H1 (cell line): ENCODE measurements at regions not wholly inside any gene's neighbourhood (a gene's known extent, or its start where the extent isn't known, plus 50 kb on each side); places are given as distances from the start of the nearest gene placed in this dataset.

Experiments used
- CTCF ChIA-PET: fragments of 300-600 bp; sonication (Branson Sonifier 250); formaldehyde crosslinking; loops from one replicate; lab custom pipeline; 2021; ENCODE audit not compliant: partially characterized antibody; lab: Charles Lee
- POLR2A ChIA-PET: fragments of 300-600 bp; sonication (Branson Sonifier 250); formaldehyde crosslinking; loops from one replicate; lab custom pipeline; 2021; ENCODE audit warnings: inconsistent platforms; ENCODE audit not compliant: partially characterized antibody; lab: Charles Lee
- DNase-seq, 2 experiments: peaks; one replicate each; pipeline versions ENCODE4 v3.0.0 to v3.0.0-alpha.2; 2010 to 2022; ENCODE audit warnings: low spot score in 2 of 2, low read depth in 1 of 2, mixed read lengths in 1 of 2
- FAIRE-seq: peaks from 2 replicates; lab custom pipeline; 2011; peaks lifted over from hg19 to GRCh38; lab: Jason Lieb, UNC
- H2AFZ ChIP-seq: 2 replicates; pipeline ENCODE4 v1.8.1; 2012; ENCODE audit warnings: low read length, inconsistent platforms
- H2AK5ac ChIP-seq: 2 replicates; pipeline ENCODE4 v1.6.1; 2013; ENCODE audit warnings: low read depth, low read length
- H2BK120ac ChIP-seq: replicated peaks from 2 replicates; pipeline ENCODE3; 2013; ENCODE audit warnings: low read depth, low read length, inconsistent platforms
- H2BK12ac ChIP-seq: 2 replicates; pipeline ENCODE4 v1.6.1; 2013; ENCODE audit warnings: low read depth, low read length
- H2BK15ac ChIP-seq: 2 replicates; pipeline ENCODE4 v1.6.1; 2013; ENCODE audit warnings: low read length
- H2BK20ac ChIP-seq: 2 replicates; pipeline ENCODE4 v1.6.1; 2013; ENCODE audit warnings: low read length
- H2BK5ac ChIP-seq: 2 replicates; pipeline ENCODE4 v1.6.1; 2013; ENCODE audit warnings: low read depth, low read length
- H3K14ac ChIP-seq: 2 replicates; pipeline ENCODE4 v1.6.1; 2013; ENCODE audit warnings: inconsistent platforms; ENCODE audit not compliant: insufficient read length
- H3K18ac ChIP-seq: 2 replicates; pipeline ENCODE4 v1.6.1; 2013; ENCODE audit warnings: low read length; ENCODE audit errors: extremely low read depth
- H3K23ac ChIP-seq: 2 replicates; pipeline ENCODE4 v1.6.1; 2013; ENCODE audit warnings: inconsistent platforms; ENCODE audit not compliant: insufficient read length
- H3K23me2 ChIP-seq: 2 replicates; pipeline ENCODE4 v1.6.1; 2013; ENCODE audit warnings: low read depth, low read length
- H3K27ac ChIP-seq: 2 replicates; pipeline ENCODE4 v1.6.1; 2011; ENCODE audit warnings: low read depth, low read length, inconsistent platforms
- H3K27me3 ChIP-seq, 4 experiments: replicated peaks in 1 of 4; 1 replicate in 1 of 4; 2 replicates in 3 of 4; pipeline versions ENCODE4 v1.6.1 to v1.8.1; 2011 to 2013; ENCODE audit warnings: low read length in 3 of 4, mild to moderate bottlenecking in 3 of 4, inconsistent platforms in 2 of 4, mixed read lengths in 2 of 4, moderate library complexity in 1 of 4; ENCODE audit not compliant: control insufficient read depth in 3 of 4, insufficient read depth in 3 of 4; ENCODE audit errors: extremely low read depth in 1 of 4
- H3K36me3 ChIP-seq, 4 experiments: 2 replicates each; pipeline versions ENCODE4 v1.6.1 to v1.8.1; 2011 to 2013; ENCODE audit warnings: mild to moderate bottlenecking in 4 of 4, low read length in 3 of 4, moderate library complexity in 2 of 4, control low read depth in 1 of 4, inconsistent platforms in 1 of 4; ENCODE audit not compliant: insufficient read depth in 4 of 4, control insufficient read depth in 2 of 4
- H3K4ac ChIP-seq: replicated peaks from 2 replicates; pipeline ENCODE3; 2013; ENCODE audit warnings: low read length, low read depth, mixed read lengths, inconsistent platforms; ENCODE audit not compliant: insufficient read length
- H3K4me1 ChIP-seq, 4 experiments: replicated peaks in 1 of 4; 1 replicate in 1 of 4; 2 replicates in 3 of 4; pipeline versions ENCODE4 v1.6.1 to v1.8.1; 2011 to 2013; ENCODE audit warnings: low read length in 3 of 4, inconsistent platforms in 2 of 4, mixed read lengths in 1 of 4; ENCODE audit not compliant: insufficient read depth in 4 of 4, control insufficient read depth in 3 of 4
- H3K4me2 ChIP-seq, 2 experiments: 2 replicates each; pipeline versions ENCODE4 v1.6.1 to v1.8.1; 2011 to 2013; ENCODE audit warnings: low read depth in 2 of 2, low read length in 2 of 2, control low read depth in 1 of 2, inconsistent platforms in 1 of 2, mild to moderate bottlenecking in 1 of 2; ENCODE audit not compliant: insufficient read depth in 1 of 2
- H3K4me3 ChIP-seq, 4 experiments: fragments of 200-600, 300-600 bp in 1 of 4; sonication (generic), shearing (Covaris generic), sonication (Bioruptor Twin) in 1 of 4; 2 replicates each; pipeline versions ENCODE4 v1.5.1 to v1.8.1; 2011 to 2016; ENCODE audit warnings: low read length in 4 of 4, low read depth in 3 of 4, control low read depth in 2 of 4, inconsistent platforms in 2 of 4, mild to moderate bottlenecking in 2 of 4, mixed read lengths in 1 of 4, moderate library complexity in 1 of 4; ENCODE audit not compliant: insufficient read depth in 2 of 4; ENCODE audit errors: extremely low read depth in 1 of 4
- H3K56ac ChIP-seq: replicated peaks from 2 replicates; pipeline ENCODE3; 2013; ENCODE audit warnings: low read depth, mild to moderate bottlenecking, mixed read lengths, low read length, inconsistent platforms; ENCODE audit not compliant: insufficient read length
- H3K79me1 ChIP-seq: 2 replicates; pipeline ENCODE4 v1.6.1; 2013; ENCODE audit warnings: low read depth, low read length, control low read depth
- H3K79me2 ChIP-seq, 2 experiments: 2 replicates each; pipeline versions ENCODE4 v1.6.1 to v1.8.1; 2012 to 2013; ENCODE audit warnings: low read length in 2 of 2, mild to moderate bottlenecking in 2 of 2, inconsistent platforms in 1 of 2; ENCODE audit not compliant: insufficient read depth in 2 of 2, control insufficient read depth in 1 of 2
- H3K9ac ChIP-seq, 4 experiments: replicated peaks in 1 of 4; 1 replicate in 1 of 4; 2 replicates in 3 of 4; pipeline versions ENCODE4 v1.6.1 to v1.8.1; 2011 to 2013; ENCODE audit warnings: low read depth in 3 of 4, low read length in 3 of 4, control low read depth in 2 of 4, mild to moderate bottlenecking in 2 of 4, moderate library complexity in 2 of 4, inconsistent platforms in 1 of 4; ENCODE audit errors: extremely low read depth in 1 of 4
- H3K9me3 ChIP-seq, 2 experiments: 2 replicates each; pipeline versions ENCODE4 v1.6.1 to v1.8.1; 2012 to 2013; ENCODE audit warnings: mild to moderate bottlenecking in 2 of 2, moderate library complexity in 2 of 2, control low read depth in 1 of 2, inconsistent platforms in 1 of 2, low read depth in 1 of 2, low read length in 1 of 2, mixed read lengths in 1 of 2; ENCODE audit not compliant: insufficient read depth in 2 of 2
- H4K20me1 ChIP-seq, 2 experiments: replicated peaks in 1 of 2; 2 replicates each; pipeline versions ENCODE3 to v1.8.1; 2011 to 2013; ENCODE audit warnings: inconsistent platforms in 2 of 2, low read length in 2 of 2, mild to moderate bottlenecking in 1 of 2; ENCODE audit not compliant: insufficient read depth in 2 of 2, control insufficient read depth in 1 of 2
- H4K5ac ChIP-seq: 2 replicates; pipeline ENCODE4 v1.6.1; 2013; ENCODE audit warnings: low read length, low read depth, mixed read lengths, inconsistent platforms; ENCODE audit not compliant: insufficient read length
- H4K8ac ChIP-seq: 2 replicates; pipeline ENCODE4 v1.8.0; 2013; ENCODE audit warnings: mild to moderate bottlenecking, moderate library complexity, low read length, inconsistent platforms; ENCODE audit not compliant: insufficient read depth; ENCODE audit errors: extremely low read depth
- H4K91ac ChIP-seq: replicated peaks from 2 replicates; pipeline ENCODE3; 2013; ENCODE audit warnings: low read length, mixed read lengths, inconsistent platforms; ENCODE audit not compliant: insufficient read length
- CHD7 ChIP-seq: fragments of 300-600 bp; sonication (generic); IDR thresholded peaks from 2 replicates; pipeline ENCODE4 v1.7.1; 2012; ENCODE audit warnings: low read length, moderate library complexity, mild to moderate bottlenecking, inconsistent platforms; ENCODE audit not compliant: insufficient replicate concordance
- WGBS, 2 experiments: shearing (Covaris generic) in 1 of 2; methylation state at CpG; one replicate each; pipeline versions ENCODE4 v1.1.6 to v1.1.7; 2013 to 2015; ENCODE audit warnings: low lambda C conversion rate in 2 of 2, mixed read lengths in 2 of 2, inconsistent platforms in 1 of 2, low coverage in 1 of 2, missing lambda C conversion rate in 1 of 2; ENCODE audit not compliant: insufficient replicate concordance in 2 of 2, insufficient coverage in 1 of 2, insufficient read length in 1 of 2; ENCODE audit errors: extremely low coverage in 1 of 2, missing lambda C conversion rate in 1 of 2; 5-methylcytosine and 5-hydroxymethylcytosine counted together

- CTCF ChIA-PET = no interaction called here
- Histone ChIP-seq H3K79me2 (no peaks in the 10 kb centered on the region), H2BK5ac (no peak overlapping the region), H3K4me2 (no peak overlapping the region), H3K23ac (no peak overlapping the region), H3K27me3 (no peaks in the 10 kb centered on the region), H3K79me1 (no peaks in the 10 kb centered on the region), H3K9ac (no peak overlapping the region), H3K4ac (no peak overlapping the region), H3K23me2 (no peaks in the 10 kb centered on the region; the same call in 1 of the 2 replicates), H2BK20ac (no peak overlapping the region), H4K5ac (no peak overlapping the region), H4K8ac (no peak overlapping the region; the same call in 1 of the 2 replicates), H4K20me1 (no peaks in the 10 kb centered on the region), H3K56ac (no peak overlapping the region), H4K91ac (no peak overlapping the region), H3K18ac (no peak overlapping the region), H3K4me3 (no peak overlapping the region), H2BK15ac (no peak overlapping the region), H3K4me1 (0 out of 7 replicates have a peak, but pooled peaks cover 0 to 2% (median 0%) of the 10 kb centered on the region in 4 experiments), H3K9me3 (no peaks in the 10 kb centered on the region), H3K36me3 (no peaks in the 10 kb centered on the region), H2BK120ac (no peak overlapping the region), H2BK12ac (no peak overlapping the region), H2AFZ (no peak overlapping the region), H3K14ac (no peak overlapping the region), H3K27ac (no peak overlapping the region), H2AK5ac (no peak overlapping the region)
- WGBS, 2 experiments = 90% methylated on average over 1 of the region's 1 CpG; no CpG with 5 or more reads in 1 of the 2 experiments
- POLR2A ChIA-PET = no interaction called here
- FAIRE-seq (no peak), DNase-seq (no peak)
- no peak for TF ChIP-seq CHD7
These were observed 361.4 kb upstream of the C16orf82 start for GRCh38 chr16:26705346-26705745.
